SK-N-SH treated with all-trans-retinoic acid at 6 μM for 48 hours (cell line): ENCODE measurements at regions not wholly inside any gene's neighbourhood (a gene's known extent, or its start where the extent isn't known, plus 50 kb on each side); places are given as distances from the start of the nearest gene placed in this dataset.

ENCODE experiments used
- BACH2 ChIP-seq: fragments of 250-450 bp; sonication (Bioruptor Pico); IDR thresholded peaks from 2 replicates; pipeline ENCODE4 v1.9.0; 2021; ENCODE audit warnings: mild to moderate bottlenecking, borderline replicate concordance
- CREB5 ChIP-seq: fragments of 250-450 bp; sonication (Bioruptor Pico); IDR thresholded peaks from 2 replicates; pipeline ENCODE4 v1.5.1; 2020; ENCODE audit warnings: low read depth, mild to moderate bottlenecking, moderate library complexity

DNA sequence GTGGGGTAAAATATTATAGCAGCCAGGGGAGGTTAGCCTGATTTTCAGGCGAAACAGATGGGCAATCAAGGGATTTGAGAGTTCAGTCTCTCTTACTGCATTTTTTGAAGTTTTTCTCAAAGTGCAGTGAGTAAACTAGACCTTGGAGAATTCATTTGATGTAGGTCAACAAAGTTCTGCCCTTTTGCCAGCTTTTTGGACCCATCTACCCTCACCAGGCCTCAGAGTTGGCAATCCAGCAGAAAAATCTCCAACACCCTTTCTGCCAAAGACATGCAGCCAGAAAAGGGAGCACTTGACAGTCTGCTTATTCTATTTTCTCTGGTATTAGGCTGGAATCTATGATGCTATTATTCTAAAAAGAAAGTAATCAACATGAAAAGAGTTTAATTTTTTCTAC lies 162.2 kb upstream of the TOM1L1 start:
- no peak for TF ChIP-seq BACH2 (CRISPR knock-in tag)
- TF ChIP-seq CREB5 (CRISPR knock-in tag): no peak
